ENCODE measurements at regions not wholly inside any gene's neighbourhood (a gene's known extent, or its start where the extent isn't known, plus 50 kb on each side); places are given as distances from the start of the nearest gene placed in this dataset.
"Not testable (repeated sequence)": the region's sequence is repeated elsewhere in the genome, so short reads cannot be mapped to it uniquely, and the experiment has no call there.

DNA sequence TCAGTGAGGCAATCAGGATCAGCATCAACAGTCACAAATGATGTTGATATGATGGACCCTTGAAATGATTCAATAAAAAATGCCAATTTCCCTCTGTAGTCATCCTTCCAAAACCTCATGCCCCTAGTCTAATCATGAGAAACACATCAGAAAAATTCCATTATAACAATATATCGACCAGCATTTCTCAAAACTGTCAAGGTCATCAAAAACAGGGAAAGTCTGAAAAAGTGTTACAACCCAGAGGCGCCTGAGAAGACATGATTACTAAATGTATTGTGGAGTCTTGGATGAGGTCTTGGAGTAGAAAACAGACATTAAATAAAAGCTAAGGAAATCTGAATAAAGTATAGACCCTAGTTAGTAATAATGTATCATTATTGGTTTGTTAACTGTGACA lies 133.8 kb downstream of the SLC35B3 start:
- no peak for TF ChIP-seq EZH2phosphoT487 (IDR thresholded peaks at IDR 0.05; ENCODE audit: borderline replicate concordance, low read depth)
- TF ChIP-seq MXI1 (IDR thresholded peaks at IDR 0.05; ENCODE audit: low read depth, low read length) = no peak
- no peak for TF ChIP-seq NRF1 (IDR thresholded peaks at IDR 0.05; ENCODE audit: low read depth, low read length)
- DNase-seq = no peak
- 43% methylated on average over 2 of the region's 2 CpGs for WGBS (ENCODE audit: low lambda C conversion rate)
- no peaks in the 10 kb centered on the region for H3K27me3 ChIP-seq (ENCODE audit: insufficient read depth)
- no peak overlapping the region for H2AFZ ChIP-seq (ENCODE audit: low read depth)
- H3K9me3 ChIP-seq = no peaks in the 10 kb centered on the region
- ChIA-PET CTCF (no interaction called here), POLR2A (no interaction called here)
- no peak overlapping the region for H3K4me2 ChIP-seq
- no peaks in the 10 kb centered on the region for H3K36me3 ChIP-seq (replicated peaks in 1 of 2; ENCODE audit: control insufficient read depth in 1 of 2, insufficient read depth in 2 of 2, low read length in 1 of 2)
- H3K4me3 ChIP-seq (ENCODE audit: low read depth in 2 of 2, low read length in 1 of 2) = no peak overlapping the region
- H3K27ac ChIP-seq (ENCODE audit: low read depth in 2 of 2, low read length in 1 of 2) = no peak overlapping the region
- H3F3A ChIP-seq (replicated peaks; ENCODE audit: insufficient read depth) = no peaks in the 10 kb centered on the region
- no peak overlapping the region for H3K9ac ChIP-seq
- no peaks in the 10 kb centered on the region for H3K4me1 ChIP-seq (ENCODE audit: control insufficient read depth in 1 of 2, insufficient read depth in 2 of 2, low read depth in 1 of 2, low read length in 1 of 2)
- no peaks in the 10 kb centered on the region for H3K9me2 ChIP-seq
- H3K79me2 ChIP-seq (ENCODE audit: insufficient read depth) = no peaks in the 10 kb centered on the region
- no peaks in the 10 kb centered on the region for H4K20me1 ChIP-seq (ENCODE audit: insufficient read depth)

DNA sequence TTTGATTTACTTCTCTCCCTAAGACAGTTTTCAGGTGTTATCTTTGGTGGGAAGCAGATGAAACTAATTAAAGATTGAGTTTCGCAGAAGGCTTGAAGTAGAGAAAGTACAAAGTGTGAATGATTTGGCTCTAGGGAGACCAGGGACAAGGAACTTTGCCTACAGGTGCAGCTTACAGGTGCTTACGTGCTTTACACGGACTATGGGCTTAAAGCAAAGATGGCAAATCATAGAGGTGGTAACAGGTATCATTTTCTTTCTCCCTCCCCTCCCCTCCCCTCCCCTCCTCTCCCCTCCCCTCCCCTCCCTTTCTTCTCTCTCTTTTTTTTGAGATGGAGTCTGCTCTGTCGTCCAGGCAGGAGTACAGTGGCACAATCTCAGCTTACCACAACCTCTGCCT lies 136.3 kb downstream of the SLC35B3 start:
- no peak for DNase-seq
- POLR2A ChIA-PET = no interaction called here
- 18% methylated on average over 4 of the region's 4 CpGs for WGBS (ENCODE audit: low lambda C conversion rate)
- Histone ChIP-seq H3K27ac (ENCODE audit: low read depth in 2 of 2, low read length in 1 of 2) (no peak overlapping the region), H3K4me2 (no peak overlapping the region), H4K20me1 (ENCODE audit: insufficient read depth) (no peaks in the 10 kb centered on the region), H3K4me3 (ENCODE audit: low read depth in 2 of 2, low read length in 1 of 2) (no peak overlapping the region), H3K4me1 (ENCODE audit: control insufficient read depth in 1 of 2, insufficient read depth in 2 of 2, low read depth in 1 of 2, low read length in 1 of 2) (no peaks in the 10 kb centered on the region), H3K9ac (no peak overlapping the region), H3K36me3 (replicated peaks in 1 of 2; ENCODE audit: control insufficient read depth in 1 of 2, insufficient read depth in 2 of 2, low read length in 1 of 2) (no peaks in the 10 kb centered on the region), H3F3A (replicated peaks; ENCODE audit: insufficient read depth) (no peaks in the 10 kb centered on the region), H3K9me3 (no peaks in the 10 kb centered on the region), H3K9me2 (no peaks in the 10 kb centered on the region), H3K27me3 (ENCODE audit: insufficient read depth) (no peaks in the 10 kb centered on the region), H2AFZ (ENCODE audit: low read depth) (no peak overlapping the region), H3K79me2 (ENCODE audit: insufficient read depth) (no peaks in the 10 kb centered on the region)
- TF ChIP-seq, protein P1, sequence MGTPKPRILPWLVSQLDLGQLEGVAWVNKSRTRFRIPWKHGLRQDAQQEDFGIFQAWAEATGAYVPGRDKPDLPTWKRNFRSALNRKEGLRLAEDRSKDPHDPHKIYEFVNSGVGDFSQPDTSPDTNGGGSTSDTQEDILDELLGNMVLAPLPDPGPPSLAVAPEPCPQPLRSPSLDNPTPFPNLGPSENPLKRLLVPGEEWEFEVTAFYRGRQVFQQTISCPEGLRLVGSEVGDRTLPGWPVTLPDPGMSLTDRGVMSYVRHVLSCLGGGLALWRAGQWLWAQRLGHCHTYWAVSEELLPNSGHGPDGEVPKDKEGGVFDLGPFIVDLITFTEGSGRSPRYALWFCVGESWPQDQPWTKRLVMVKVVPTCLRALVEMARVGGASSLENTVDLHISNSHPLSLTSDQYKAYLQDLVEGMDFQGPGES (IDR thresholded peaks at IDR 0.05; ENCODE audit: low read depth, low read length) = no peak
- no peak for TF ChIP-seq EP300 (IDR thresholded peaks at IDR 0.05; ENCODE audit: borderline replicate concordance in 1 of 2, low read depth in 1 of 2, low read length in 1 of 2)
- TF ChIP-seq, protein P2, sequence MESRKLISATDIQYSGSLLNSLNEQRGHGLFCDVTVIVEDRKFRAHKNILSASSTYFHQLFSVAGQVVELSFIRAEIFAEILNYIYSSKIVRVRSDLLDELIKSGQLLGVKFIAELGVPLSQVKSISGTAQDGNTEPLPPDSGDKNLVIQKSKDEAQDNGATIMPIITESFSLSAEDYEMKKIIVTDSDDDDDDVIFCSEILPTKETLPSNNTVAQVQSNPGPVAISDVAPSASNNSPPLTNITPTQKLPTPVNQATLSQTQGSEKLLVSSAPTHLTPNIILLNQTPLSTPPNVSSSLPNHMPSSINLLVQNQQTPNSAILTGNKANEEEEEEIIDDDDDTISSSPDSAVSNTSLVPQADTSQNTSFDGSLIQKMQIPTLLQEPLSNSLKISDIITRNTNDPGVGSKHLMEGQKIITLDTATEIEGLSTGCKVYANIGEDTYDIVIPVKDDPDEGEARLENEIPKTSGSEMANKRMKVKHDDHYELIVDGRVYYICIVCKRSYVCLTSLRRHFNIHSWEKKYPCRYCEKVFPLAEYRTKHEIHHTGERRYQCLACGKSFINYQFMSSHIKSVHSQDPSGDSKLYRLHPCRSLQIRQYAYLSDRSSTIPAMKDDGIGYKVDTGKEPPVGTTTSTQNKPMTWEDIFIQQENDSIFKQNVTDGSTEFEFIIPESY (IDR thresholded peaks at IDR 0.05; ENCODE audit: borderline replicate concordance, low read depth) = no peak
- TF ChIP-seq POLR2AphosphoS5 (IDR thresholded peaks at IDR 0.05; ENCODE audit: low read depth, low read length) = no peak
- no peak for TF ChIP-seq TEAD4 (IDR thresholded peaks at IDR 0.05; ENCODE audit: borderline replicate concordance, insufficient read depth)
- no peak for TF ChIP-seq JUND (IDR thresholded peaks at IDR 0.05)
- TF ChIP-seq GABPA (IDR thresholded peaks at IDR 0.05; ENCODE audit: low read depth) = no peak
- CTCF ChIA-PET = no interaction called here

DNA sequence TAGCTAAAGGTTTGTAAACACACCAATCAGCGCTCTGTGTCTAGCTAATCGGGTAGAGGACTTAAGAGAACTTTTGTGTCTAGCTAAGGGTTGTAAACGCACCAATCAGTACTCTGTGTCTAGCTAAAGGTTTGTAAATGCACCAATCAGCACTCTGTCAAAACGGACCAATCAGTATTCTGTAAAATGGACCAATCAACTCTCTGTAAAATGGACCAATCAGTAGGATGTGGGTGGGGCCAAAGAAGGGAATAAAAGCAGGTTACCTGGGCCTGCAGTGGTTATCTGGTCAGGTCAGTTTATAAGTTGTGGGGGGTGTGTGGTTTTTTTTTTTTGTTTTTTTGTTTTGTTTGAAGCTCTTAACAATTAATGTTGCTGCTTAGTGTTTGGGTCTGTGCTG lies 152.4 kb downstream of the SLC35B3 start:
- POLR2A ChIA-PET; H3K27ac ChIP-seq (ENCODE audit: low read depth in 2 of 2, low read length in 1 of 2); H3K36me3 ChIP-seq (replicated peaks in 1 of 2; ENCODE audit: control insufficient read depth in 1 of 2, insufficient read depth in 2 of 2, low read length in 1 of 2); H4K20me1 ChIP-seq (ENCODE audit: insufficient read depth); H3K27me3 ChIP-seq (ENCODE audit: insufficient read depth); DNase-seq; H3K9ac ChIP-seq; H3K9me2 ChIP-seq; H3F3A ChIP-seq (replicated peaks; ENCODE audit: insufficient read depth); H3K9me3 ChIP-seq; H2AFZ ChIP-seq (ENCODE audit: low read depth); H3K4me2 ChIP-seq; H3K4me3 ChIP-seq (ENCODE audit: low read depth in 2 of 2, low read length in 1 of 2); H3K79me2 ChIP-seq (ENCODE audit: insufficient read depth): not testable (repeated sequence)
- peaks cover 0 to 17% of the 10 kb centered on the region in 2 experiments; a peak in 2 of 4 replicates for H3K4me1 ChIP-seq (ENCODE audit: control insufficient read depth in 1 of 2, insufficient read depth in 2 of 2, low read depth in 1 of 2, low read length in 1 of 2)
- CTCF ChIA-PET = interaction anchor here (0.8 kb wide), 1 partner anchor 9 kb away, joined by 3 read pairs; no protein-coding TSS in a partner anchor
- whole genome bisulfite sequencing (ENCODE audit: low lambda C conversion rate) = 44% methylated on average over 4 of the region's 4 CpGs
